ENCODE measurements at regions not wholly inside any gene's neighbourhood (a gene's known extent, or its start where the extent isn't known, plus 50 kb on each side); places are given as distances from the start of the nearest gene placed in this dataset.

- no peak for DNase-seq
Measured at GRCh38 chr2:168338803-168339437, 91.5 kb upstream of the STK39 start.

GRCh38 chr2:168340931-168341330 is 93.5 kb upstream of the STK39 start:
- no peak for DNase-seq

- DNase-seq = peak in 14 of 56 donors; percentile 5 to 60 (median 21)
Measured at GRCh38 chr2:168343586-168343985, 96.2 kb upstream of the STK39 start.

- no peak for DNase-seq
Measured at GRCh38 chr2:168344706-168345105, 97.3 kb upstream of the STK39 start.

- no peak for DNase-seq
Measured at GRCh38 chr2:168345601-168346000, 98.2 kb upstream of the STK39 start.

- peak in 47 of 56 donors; percentile 5 to 84 (median 41) for DNase-seq
Measured at GRCh38 chr2:168346725-168347477, 99.5 kb upstream of the STK39 start.

GRCh38 chr2:168348076-168348475 is 100.7 kb upstream of the STK39 start:
- DNase-seq = no peak

GRCh38 chr2:168350380-168350779 is 103.0 kb upstream of the STK39 start:
- DNase-seq = no peak

- DNase-seq = no peak
Measured at GRCh38 chr2:168353251-168353650, 102.8 kb upstream of the CERS6 start.

- no peak for DNase-seq
Measured at GRCh38 chr2:168354499-168354898, 101.6 kb upstream of the CERS6 start.

- peak in 5 of 56 donors; percentile 6 to 27 (median 16) for DNase-seq
Measured at GRCh38 chr2:168355121-168355520, 101.0 kb upstream of the CERS6 start.

GRCh38 chr2:168355779-168356476 is 100.1 kb upstream of the CERS6 start:
- DNase-seq = no peak

- DNase-seq = no peak
Measured at GRCh38 chr2:168356477-168356835, 99.6 kb upstream of the CERS6 start.

- DNase-seq = no peak
Measured at GRCh38 chr2:168357797-168358472, 98.1 kb upstream of the CERS6 start.

GRCh38 chr2:168359082-168359481 is 97.0 kb upstream of the CERS6 start:
- DNase-seq = no peak

- DNase-seq = no peak
Measured at GRCh38 chr2:168363347-168364092, 92.6 kb upstream of the CERS6 start.

- DNase-seq = no peak
Measured at GRCh38 chr2:168365094-168365621, 90.9 kb upstream of the CERS6 start.

GRCh38 chr2:168369031-168369430 is 87.0 kb upstream of the CERS6 start:
- DNase-seq = no peak

- no peak for DNase-seq
Measured at GRCh38 chr2:168371273-168372019, 84.6 kb upstream of the CERS6 start.

- DNase-seq = no peak
Measured at GRCh38 chr2:168373468-168373867, 82.6 kb upstream of the CERS6 start.
